ENCODE measurements at regions not wholly inside any gene's neighbourhood (a gene's known extent, or its start where the extent isn't known, plus 50 kb on each side); places are given as distances from the start of the nearest gene placed in this dataset.
"Not testable (repeated sequence)": the region's sequence is repeated elsewhere in the genome, so short reads cannot be mapped to it uniquely, and the experiment has no call there.

- no peak for DNase-seq
These were observed 132.3 kb upstream of the SMARCA2 start for GRCh38 chr9:1882711-1883403.

- DNase-seq: no peak
These were observed 124.9 kb upstream of the SMARCA2 start for GRCh38 chr9:1890201-1890600.

GRCh38 chr9:1890816-1891215, 124.3 kb upstream of the SMARCA2 start:
- DNase-seq: no peak

- DNase-seq: not testable (repeated sequence)
These were observed 112.0 kb upstream of the SMARCA2 start for GRCh38 chr9:1903080-1903704.

- DNase-seq: no peak
These were observed 107.7 kb upstream of the SMARCA2 start for GRCh38 chr9:1907465-1907864.

- no peak for DNase-seq
These were observed 105.8 kb upstream of the SMARCA2 start for GRCh38 chr9:1909322-1909721.

GRCh38 chr9:1910269-1910811, 104.8 kb upstream of the SMARCA2 start:
- no peak for DNase-seq

GRCh38 chr9:1913631-1914330, 101.4 kb upstream of the SMARCA2 start:
- DNase-seq: no peak

- no peak for DNase-seq
These were observed 99.1 kb upstream of the SMARCA2 start for GRCh38 chr9:1916095-1916494.

GRCh38 chr9:1916655-1917054, 98.5 kb upstream of the SMARCA2 start:
- no peak for DNase-seq

GRCh38 chr9:1917396-1917935, 97.7 kb upstream of the SMARCA2 start:
- DNase-seq: no peak

- DNase-seq: no peak
These were observed 97.0 kb upstream of the SMARCA2 start for GRCh38 chr9:1918108-1918507.

GRCh38 chr9:1918622-1919021, 96.5 kb upstream of the SMARCA2 start:
- DNase-seq: no peak

GRCh38 chr9:1919229-1919628, 95.9 kb upstream of the SMARCA2 start:
- no peak for DNase-seq

GRCh38 chr9:1920386-1920785, 94.8 kb upstream of the SMARCA2 start:
- no peak for DNase-seq

GRCh38 chr9:1922026-1922425, 93.1 kb upstream of the SMARCA2 start:
- no peak for DNase-seq

GRCh38 chr9:1927546-1927945, 87.6 kb upstream of the SMARCA2 start:
- no peak for DNase-seq

- no peak for DNase-seq
These were observed 86.0 kb upstream of the SMARCA2 start for GRCh38 chr9:1929134-1929533.

- no peak for DNase-seq
These were observed 85.4 kb upstream of the SMARCA2 start for GRCh38 chr9:1929722-1930244.

- DNase-seq: not testable (repeated sequence)
These were observed 84.9 kb upstream of the SMARCA2 start for GRCh38 chr9:1930245-1930736.

- no peak for DNase-seq
These were observed 77.0 kb upstream of the SMARCA2 start for GRCh38 chr9:1938135-1938534.

- no peak for DNase-seq
These were observed 76.4 kb upstream of the SMARCA2 start for GRCh38 chr9:1938675-1939170.

- no peak for DNase-seq
These were observed 75.7 kb upstream of the SMARCA2 start for GRCh38 chr9:1939466-1939865.

Measured in NCI-H1092 treated with DMSO at 0.1 percent for 48 hours (cell line).